Skin epidermis (tissue), 12 donors: ENCODE measurements at regions not wholly inside any gene's neighbourhood (a gene's known extent, or its start where the extent isn't known, plus 50 kb on each side); places are given as distances from the start of the nearest gene placed in this dataset.
A peak's percentile ranks its signal among the peaks of the same experiment; 100 is the strongest.

Experiments used
- H3K27ac ChIP-seq, 21 experiments: fragments of 200-600 bp; sonication (generic) in 11 of 21; one replicate each; pipeline ENCODE4 v1.5.0; 2020; ENCODE audit warnings: mild to moderate bottlenecking in 3 of 21, inconsistent platforms in 2 of 21, moderate library complexity in 2 of 21
- H3K4me3 ChIP-seq, 7 experiments: fragments of 200-600 bp; sonication (generic) in 2 of 7; one replicate each; pipeline ENCODE4 v1.5.0; 2020; ENCODE audit warnings: inconsistent platforms in 2 of 7, mild to moderate bottlenecking in 2 of 7, moderate library complexity in 1 of 7

- H3K4me3 ChIP-seq: no peak overlapping the region
- peak overlapping the region in 3 of 21 experiments; percentile 36 to 65 (median 49) for H3K27ac ChIP-seq
These were observed 209.8 kb downstream of the BMP7 start for GRCh38 chr20:57056651-57057050.

- Histone ChIP-seq H3K4me3 (no peak overlapping the region), H3K27ac (no peak overlapping the region)
These were observed 207.3 kb downstream of the BMP7 start for GRCh38 chr20:57059055-57059596.

- Histone ChIP-seq H3K4me3 (no peak overlapping the region), H3K27ac (peak overlapping the region in 9 of 21 experiments; percentile 11 to 77 (median 36))
These were observed 205.9 kb downstream of the BMP7 start for GRCh38 chr20:57060407-57061050.

- H3K4me3 ChIP-seq: no peak overlapping the region
- peak overlapping the region in 9 of 21 experiments; percentile 11 to 77 (median 36) for H3K27ac ChIP-seq
These were observed 205.2 kb downstream of the BMP7 start for GRCh38 chr20:57061051-57061900.

GRCh38 chr20:57062241-57062640 lies 204.2 kb downstream of the BMP7 start:
- Histone ChIP-seq H3K27ac (no peak overlapping the region), H3K4me3 (no peak overlapping the region)

- no peak overlapping the region for H3K27ac ChIP-seq
These were observed 203.7 kb downstream of the BMP7 start for GRCh38 chr20:57062696-57063270.

GRCh38 chr20:57064836-57065235 lies 201.6 kb downstream of the BMP7 start:
- Histone ChIP-seq H3K27ac (peak overlapping the region in 3 of 21 experiments; percentile 46 to 75 (median 75)), H3K4me3 (no peak overlapping the region)

More at GRCh38 chr20:57062696-57063270, 203.7 kb downstream of the BMP7 start:
- no peak overlapping the region for H3K4me3 ChIP-seq

- peak overlapping the region in 6 of 21 experiments; percentile 8 to 75 (median 49) for H3K27ac ChIP-seq
- no peak overlapping the region for H3K4me3 ChIP-seq
These were observed 200.8 kb downstream of the BMP7 start for GRCh38 chr20:57065646-57066045.

- H3K27ac ChIP-seq: peak overlapping the region in 6 of 21 experiments; percentile 8 to 75 (median 49)
These were observed 200.1 kb downstream of the BMP7 start for GRCh38 chr20:57066126-57066900.

GRCh38 chr20:57069442-57069841 lies 197.0 kb downstream of the BMP7 start:
- Histone ChIP-seq H3K4me3 (no peak overlapping the region), H3K27ac (no peak overlapping the region)

More at GRCh38 chr20:57066126-57066900, 200.1 kb downstream of the BMP7 start:
- no peak overlapping the region for H3K4me3 ChIP-seq

- Histone ChIP-seq H3K4me3 (no peak overlapping the region), H3K27ac (no peak overlapping the region)
These were observed 196.1 kb downstream of the BMP7 start for GRCh38 chr20:57070296-57070695.

- Histone ChIP-seq H3K27ac (no peak overlapping the region), H3K4me3 (no peak overlapping the region)
These were observed 195.1 kb downstream of the BMP7 start for GRCh38 chr20:57071283-57071731.

- Histone ChIP-seq H3K27ac (no peak overlapping the region), H3K4me3 (no peak overlapping the region)
These were observed 194.4 kb downstream of the BMP7 start for GRCh38 chr20:57071954-57072583.

- H3K27ac ChIP-seq: no peak overlapping the region
- no peak overlapping the region for H3K4me3 ChIP-seq
These were observed 193.0 kb downstream of the BMP7 start for GRCh38 chr20:57073402-57073801.

- H3K4me3 ChIP-seq: no peak overlapping the region
- peak overlapping the region in 3 of 21 experiments; percentile 11 to 27 (median 16) for H3K27ac ChIP-seq
These were observed 192.1 kb downstream of the BMP7 start for GRCh38 chr20:57074386-57074785.

- H3K4me3 ChIP-seq: no peak overlapping the region
- peak overlapping the region in 4 of 21 experiments; percentile 11 to 65 (median 35) for H3K27ac ChIP-seq
These were observed 191.3 kb downstream of the BMP7 start for GRCh38 chr20:57075181-57075580.

GRCh38 chr20:57075603-57076002 lies 190.8 kb downstream of the BMP7 start:
- H3K4me3 ChIP-seq: no peak overlapping the region
- H3K27ac ChIP-seq: peak overlapping the region in 13 of 21 experiments; percentile 3 to 70 (median 58)

- Histone ChIP-seq H3K27ac (peak overlapping the region in 14 of 21 experiments; percentile 3 to 70 (median 56)), H3K4me3 (no peak overlapping the region)
These were observed 190.2 kb downstream of the BMP7 start for GRCh38 chr20:57076152-57076652.

GRCh38 chr20:57076951-57077350 lies 189.5 kb downstream of the BMP7 start:
- H3K4me3 ChIP-seq: no peak overlapping the region
- peak overlapping the region in 12 of 21 experiments; percentile 33 to 70 (median 60) for H3K27ac ChIP-seq
